COLO668 (cell line): ENCODE measurements at regions not wholly inside any gene's neighbourhood (a gene's known extent, or its start where the extent isn't known, plus 50 kb on each side); places are given as distances from the start of the nearest gene placed in this dataset.
"Not testable (repeated sequence)": the region's sequence is repeated elsewhere in the genome, so short reads cannot be mapped to it uniquely, and the experiment has no call there.

Source experiments
- DNase-seq: peaks from one replicate; lab custom pipeline; 2025; ENCODE audit not compliant: unreplicated experiment; lab: John Stamatoyannopoulos, UW

DNA sequence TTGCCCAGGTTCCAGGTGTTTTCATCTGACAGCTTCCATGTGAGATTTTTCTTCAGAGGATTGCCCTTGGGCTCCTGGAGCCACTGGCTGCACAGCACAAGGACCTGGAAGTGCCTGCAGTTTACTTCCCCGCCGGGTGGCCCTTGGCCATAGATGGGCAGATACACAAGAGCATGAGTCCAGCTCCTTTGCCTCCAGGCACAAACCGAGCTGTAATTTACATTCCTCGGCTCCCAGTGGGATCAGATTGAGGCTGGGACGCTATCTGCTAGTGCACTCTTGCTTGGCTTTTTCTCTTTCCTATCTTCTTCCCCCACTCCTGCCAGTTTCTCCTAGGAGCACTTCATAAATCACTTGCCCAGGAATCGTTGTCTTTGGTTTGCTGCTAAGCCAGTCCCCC lies 85.4 kb upstream of the RALY start:
- DNase-seq: no peak

DNA sequence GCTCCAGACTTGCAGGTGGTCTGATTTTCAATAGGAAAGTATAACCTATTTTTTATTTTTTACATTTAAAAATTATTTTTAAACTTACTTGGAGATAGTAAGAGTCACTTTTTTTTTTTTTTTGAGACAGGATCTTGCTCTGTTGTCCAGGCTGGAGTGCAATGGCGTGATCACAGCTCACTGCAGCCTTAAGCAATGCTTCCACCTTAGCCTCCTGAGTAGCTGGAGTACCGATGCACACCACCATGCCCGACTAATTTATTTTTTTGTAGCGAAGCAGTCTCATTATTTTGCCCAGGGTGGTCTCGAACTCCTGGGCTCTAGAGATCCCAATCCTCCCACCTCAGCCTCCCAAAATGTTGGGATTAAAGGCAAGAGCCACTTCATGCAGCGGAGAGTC lies 84.8 kb upstream of the RALY start:
- DNase-seq: no peak

- DNase-seq: no peak
Measured at GRCh38 chr20:33909331-33909921, 84.3 kb upstream of the RALY start.

DNA sequence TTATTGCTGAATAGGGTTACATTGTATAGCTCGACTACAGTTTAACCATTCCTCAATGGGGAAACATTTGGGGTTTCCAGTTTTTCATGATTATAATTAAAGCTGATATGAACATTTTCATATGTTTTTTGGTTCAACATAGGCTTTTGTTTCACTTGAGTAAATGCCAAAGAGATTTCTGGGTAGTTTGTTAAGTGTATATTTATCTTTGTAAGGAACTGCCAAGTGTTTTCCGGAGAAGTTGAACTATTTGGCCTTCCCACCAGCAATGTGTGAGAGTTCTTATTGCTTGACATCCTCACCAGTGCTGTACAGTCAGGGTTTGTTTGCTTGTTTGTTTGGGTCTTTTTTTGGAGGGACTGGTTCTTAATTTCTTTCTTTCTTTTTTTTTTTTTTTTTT lies 83.7 kb upstream of the RALY start:
- no peak for DNase-seq

- DNase-seq: no peak
Measured at GRCh38 chr20:33910529-33911327, 83.0 kb upstream of the RALY start.

DNA sequence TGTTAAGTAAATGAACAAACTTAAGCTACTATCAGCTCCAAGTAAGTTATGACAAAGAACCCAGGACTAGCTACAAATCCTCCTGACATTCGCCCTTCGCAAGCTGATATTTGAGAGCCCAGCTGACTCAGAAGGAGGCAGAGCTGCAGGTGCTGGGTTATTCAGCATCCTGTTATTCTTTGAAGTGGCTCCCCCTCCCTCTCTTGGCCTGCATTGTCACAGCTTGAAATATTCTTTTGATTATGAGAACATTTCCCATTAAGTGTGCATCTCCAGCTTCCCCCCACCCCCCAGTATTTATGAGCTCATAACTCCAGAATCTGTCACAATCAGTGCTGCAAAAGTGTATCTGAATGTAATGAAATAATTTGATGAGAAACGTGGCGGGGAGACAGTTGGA lies 78.8 kb upstream of the RALY start:
- DNase-seq: no peak

DNA sequence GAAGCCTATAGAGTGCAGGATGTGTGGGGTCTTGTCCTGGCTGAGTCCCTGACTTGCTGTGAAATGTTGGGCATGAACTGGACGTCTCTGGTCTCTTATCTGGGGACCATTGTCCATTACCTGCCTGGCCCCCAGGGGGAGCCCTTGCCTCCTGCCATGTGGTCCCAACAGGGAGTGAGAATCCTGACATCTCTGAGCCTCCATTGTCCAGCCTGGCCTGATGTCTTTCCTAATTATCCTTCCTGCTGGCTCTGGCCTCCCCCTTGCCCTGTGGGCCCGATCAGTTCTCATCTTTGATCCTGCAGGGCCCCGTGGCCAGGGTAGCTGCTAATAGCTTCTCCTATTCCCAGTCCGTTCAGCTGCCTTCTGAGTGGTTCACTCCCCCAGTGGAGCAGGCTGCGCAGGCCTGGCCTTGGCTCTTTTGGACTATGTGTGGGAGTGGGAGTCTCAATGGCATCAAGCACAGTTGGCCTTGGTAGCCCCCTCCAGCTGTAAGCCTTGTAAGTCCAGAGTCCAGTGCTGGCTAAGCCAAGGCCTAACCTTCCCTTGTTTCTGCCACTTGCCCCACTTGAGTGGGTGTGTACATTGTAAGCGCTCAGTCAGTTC lies 77.9 kb upstream of the RALY start:
- peak; percentile 50 for DNase-seq

GRCh38 chr20:33916768-33917167 lies 76.9 kb upstream of the RALY start:
- DNase-seq: no peak

DNA sequence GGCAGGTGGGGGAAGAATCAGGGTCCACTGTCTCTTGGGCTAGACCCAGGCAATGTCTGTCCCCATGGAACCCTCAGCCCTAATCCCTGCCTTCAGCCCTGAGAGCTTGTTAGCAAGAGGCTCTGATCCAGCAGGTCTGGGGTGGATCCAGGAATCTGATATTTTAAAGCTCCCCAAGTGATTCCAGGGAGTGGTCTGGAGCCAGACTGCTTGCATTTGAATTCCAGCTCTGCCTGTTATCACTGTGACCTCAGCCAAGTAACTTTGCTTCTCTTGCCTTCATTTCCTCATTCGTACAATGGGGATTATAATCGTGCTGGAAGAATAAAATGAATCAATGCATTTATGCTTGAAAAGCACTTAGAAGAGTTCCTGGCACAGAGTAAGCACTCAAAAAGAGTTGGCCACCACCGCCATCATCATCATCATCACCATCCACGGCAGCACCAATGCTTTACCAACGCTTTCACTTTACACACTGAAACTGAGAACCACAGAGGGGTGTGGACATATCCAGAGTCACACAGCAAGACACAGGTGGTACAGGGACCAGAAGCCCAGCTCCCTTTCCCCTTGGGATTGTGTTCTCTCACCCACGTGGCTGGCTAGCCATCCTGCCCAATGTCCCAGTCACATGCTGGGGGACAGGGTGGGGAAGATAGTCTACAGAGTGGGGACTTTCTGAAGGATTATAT lies 75.7 kb upstream of the RALY start:
- no peak for DNase-seq

DNA sequence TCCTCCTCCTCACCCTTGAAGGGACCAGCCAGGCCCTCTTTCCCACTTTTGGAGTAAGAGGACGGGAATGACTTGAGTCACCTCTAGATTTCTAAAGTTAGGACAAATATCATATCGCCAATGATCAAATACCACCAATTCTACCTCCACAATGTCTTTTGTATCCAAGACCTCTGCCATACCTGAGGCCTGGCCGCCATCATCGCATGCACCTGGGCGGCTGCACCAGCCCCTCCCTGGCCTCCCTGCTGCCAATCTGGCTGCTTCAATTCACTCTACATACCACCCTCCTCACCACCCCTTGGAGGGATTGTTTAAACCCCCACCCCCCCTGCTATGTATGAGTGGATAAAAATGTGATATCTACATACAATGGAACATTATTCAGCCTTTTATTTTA lies 75.0 kb upstream of the RALY start:
- no peak for DNase-seq

- DNase-seq: no peak
Measured at GRCh38 chr20:33919653-33920052, 74.1 kb upstream of the RALY start.

DNA sequence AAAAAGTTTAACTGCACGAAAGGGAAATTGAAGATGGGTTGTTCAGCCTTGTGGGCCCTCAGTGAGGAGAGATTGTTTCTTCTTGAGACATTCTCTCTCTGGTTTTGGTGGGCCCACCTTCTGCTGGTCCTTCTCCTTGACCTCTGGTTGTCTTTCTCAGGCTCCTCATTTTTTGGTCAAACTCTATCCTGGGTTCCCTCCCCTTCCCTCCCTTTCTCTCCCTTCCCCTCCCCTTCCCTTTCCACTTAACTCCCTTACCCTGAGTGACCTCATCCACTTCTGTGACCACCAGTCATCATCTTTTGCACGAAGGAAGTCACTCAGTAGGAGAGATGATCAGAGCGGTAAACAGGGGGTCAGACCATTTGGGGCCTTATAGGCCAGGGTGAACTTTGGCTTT lies 71.5 kb upstream of the RALY start:
- DNase-seq: no peak

DNA sequence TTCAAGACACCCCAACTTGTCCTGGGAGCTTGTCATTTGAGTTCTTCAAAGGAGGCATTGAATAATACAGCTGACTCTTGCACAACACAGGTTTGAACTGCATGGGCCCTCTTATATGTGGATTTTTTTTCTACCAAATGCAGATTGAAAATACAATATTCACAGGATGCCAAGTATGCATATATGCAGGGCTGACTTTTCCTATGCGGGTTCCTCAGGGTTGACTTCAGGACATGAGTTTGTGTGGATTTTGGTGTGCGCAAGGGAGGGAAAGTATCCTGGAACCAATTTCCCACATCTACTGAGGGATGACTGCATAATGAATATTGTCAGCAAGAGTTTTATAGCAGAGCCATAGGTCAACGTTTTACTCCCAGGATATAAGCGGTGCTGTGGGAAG lies 70.0 kb upstream of the RALY start:
- DNase-seq: no peak

DNA sequence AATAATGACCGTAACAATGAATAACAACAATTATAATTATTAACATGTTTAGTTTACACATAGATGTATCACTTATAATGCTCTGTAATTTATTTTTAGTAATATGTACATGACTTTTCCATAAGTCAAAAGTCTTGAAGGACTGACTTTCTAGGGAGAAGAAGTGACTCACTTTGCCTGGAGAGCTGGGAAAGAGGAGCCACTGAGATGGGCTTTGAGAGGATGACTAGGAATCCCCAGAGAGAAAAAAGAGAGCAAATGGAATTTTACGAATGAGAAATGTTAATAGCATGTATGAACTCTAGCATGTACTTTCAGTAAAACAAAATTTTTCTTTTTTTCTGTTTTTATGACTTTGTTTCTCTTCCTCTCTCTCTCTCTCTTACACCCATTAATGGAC lies 67.8 kb upstream of the RALY start:
- no peak for DNase-seq

- DNase-seq: no peak
Measured at GRCh38 chr20:33926425-33926824, 67.3 kb upstream of the RALY start.

DNA sequence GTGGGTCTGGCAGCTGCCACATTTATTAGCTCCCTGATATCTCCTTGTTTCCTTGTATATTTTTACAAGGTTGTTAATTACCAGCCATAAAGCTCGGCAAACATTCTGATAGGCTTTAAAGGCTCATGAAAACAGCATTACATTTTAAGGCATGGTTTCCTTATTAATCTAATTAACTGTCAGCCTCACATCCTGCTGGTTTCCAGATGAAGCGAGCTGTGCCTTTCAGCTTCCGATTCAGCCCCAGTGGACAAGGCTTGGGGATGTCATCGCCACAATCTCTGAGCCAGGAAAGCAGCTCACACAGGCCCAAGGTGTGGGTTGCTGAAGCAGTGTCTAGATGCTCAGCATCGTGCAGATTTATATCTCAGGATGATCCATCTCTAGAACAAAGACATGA lies 66.0 kb upstream of the RALY start:
- no peak for DNase-seq

DNA sequence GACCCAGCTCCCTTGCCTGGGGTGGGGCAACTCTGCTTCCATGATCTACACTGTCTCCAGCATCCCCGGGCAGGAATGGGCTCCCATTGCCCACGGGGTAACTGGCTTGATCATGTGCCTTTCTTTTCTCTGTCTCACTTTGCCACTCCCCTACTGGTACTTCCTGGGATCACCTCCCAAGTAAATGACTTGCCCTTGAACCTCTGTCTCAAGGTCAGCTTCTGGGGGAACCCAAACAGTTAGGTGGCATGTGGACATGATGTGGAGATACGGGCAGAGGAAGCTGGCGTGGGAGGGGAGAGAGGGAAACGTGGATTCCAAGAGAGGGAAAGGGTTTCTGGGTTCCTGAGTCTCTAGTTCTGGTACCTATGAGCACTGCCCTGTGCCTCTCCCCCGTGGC lies 63.8 kb upstream of the RALY start:
- DNase-seq: no peak

GRCh38 chr20:33933469-33933909 lies 60.2 kb upstream of the RALY start:
- peak; percentile 27 for DNase-seq

DNA sequence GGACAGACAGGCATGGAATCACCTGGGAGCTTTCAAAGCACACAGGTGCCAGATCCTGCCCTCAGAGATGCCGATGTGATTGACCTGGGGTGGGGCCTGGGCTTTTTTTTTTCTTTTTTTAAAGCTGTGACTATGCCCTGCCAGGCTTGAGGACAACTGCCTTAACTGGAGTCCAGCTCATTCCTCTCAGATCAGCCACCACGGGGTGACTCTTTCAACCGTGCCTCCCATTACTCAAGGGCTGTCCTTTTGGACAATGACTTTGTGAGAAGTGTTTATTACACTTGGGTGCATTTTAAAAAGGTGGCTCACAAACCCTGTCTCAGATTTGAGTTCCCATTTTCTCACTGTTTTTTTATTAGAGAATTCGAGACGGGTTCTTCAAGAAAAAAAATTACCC lies 57.1 kb upstream of the RALY start:
- DNase-seq: no peak

- DNase-seq: not testable (repeated sequence)
Measured at GRCh38 chr20:33939031-33939430, 54.7 kb upstream of the RALY start.

DNA sequence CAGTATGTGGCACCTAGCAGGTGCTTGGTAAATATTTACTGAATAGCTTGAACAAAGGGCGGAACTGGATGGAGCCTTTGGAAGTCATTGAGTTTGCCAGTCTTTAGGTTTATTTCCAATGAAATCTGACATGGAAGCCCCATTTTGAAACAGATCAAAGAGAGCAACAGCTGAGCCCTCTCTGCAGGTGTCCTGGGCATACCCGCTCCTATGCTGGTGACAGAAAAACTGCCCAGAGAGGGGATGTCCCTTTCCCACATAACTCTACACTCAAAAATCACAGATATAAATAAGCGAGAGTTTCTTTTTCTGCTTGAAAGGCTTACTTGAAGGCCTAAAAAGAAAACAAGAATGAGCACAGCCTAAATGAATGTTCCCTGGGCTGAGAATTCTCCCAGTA lies 53.0 kb upstream of the RALY start:
- DNase-seq: no peak
